ENCODE measurements at regions not wholly inside any gene's neighbourhood (a gene's known extent, or its start where the extent isn't known, plus 50 kb on each side); places are given as distances from the start of the nearest gene placed in this dataset.

DNA sequence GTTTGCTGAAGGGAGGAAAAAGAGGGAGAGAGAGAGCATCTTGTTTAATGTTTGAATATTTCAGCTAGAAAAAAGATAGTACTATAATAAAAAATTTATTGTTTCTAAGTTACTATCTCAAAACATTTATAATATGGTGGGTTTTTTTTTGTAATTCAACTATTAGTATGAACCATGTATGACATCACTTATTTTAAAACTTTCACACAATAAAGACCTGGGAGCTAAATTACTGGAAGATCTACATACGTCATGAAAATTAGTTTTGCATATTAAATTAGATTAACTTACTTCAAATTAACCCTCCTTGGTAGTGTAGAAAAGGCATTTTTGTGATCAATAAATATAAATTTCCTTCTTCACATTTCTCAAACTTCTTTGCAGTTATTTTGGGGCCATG is 432.0 kb upstream of the SLIT2 start:
- Histone ChIP-seq H3K9ac (ENCODE audit: low read depth, low read length, poor library complexity, severe bottlenecking) (no peak overlapping the region), H3K9me3 (ENCODE audit: insufficient read depth, low read depth, low read length) (no peaks in the 10 kb centered on the region), H3K4me2 (ENCODE audit: low read depth, low read length, poor library complexity, severe bottlenecking) (no peak overlapping the region), H4K20me1 (ENCODE audit: insufficient read depth, low read length, poor library complexity, severe bottlenecking) (no peaks in the 10 kb centered on the region), H3F3A (ENCODE audit: low read depth) (no peaks in the 10 kb centered on the region), H3K79me2 (ENCODE audit: insufficient read depth, low read length) (no peaks in the 10 kb centered on the region), H3K4me3 (ENCODE audit: low read length, poor library complexity, severe bottlenecking) (no peak overlapping the region), H3K27me3 (ENCODE audit: insufficient read depth, low read length, poor library complexity, severe bottlenecking) (no peaks in the 10 kb centered on the region), H2AFZ (ENCODE audit: low read length) (no peak overlapping the region), H3K9me2 (replicated peaks; ENCODE audit: low read depth, low read length) (no peaks in the 10 kb centered on the region), H3K4me1 (ENCODE audit: insufficient read depth, low read length, poor library complexity, severe bottlenecking) (no peaks in the 10 kb centered on the region), H3K36me3 (ENCODE audit: insufficient read depth, low read length) (no peaks in the 10 kb centered on the region)
- TF ChIP-seq, protein P1, sequence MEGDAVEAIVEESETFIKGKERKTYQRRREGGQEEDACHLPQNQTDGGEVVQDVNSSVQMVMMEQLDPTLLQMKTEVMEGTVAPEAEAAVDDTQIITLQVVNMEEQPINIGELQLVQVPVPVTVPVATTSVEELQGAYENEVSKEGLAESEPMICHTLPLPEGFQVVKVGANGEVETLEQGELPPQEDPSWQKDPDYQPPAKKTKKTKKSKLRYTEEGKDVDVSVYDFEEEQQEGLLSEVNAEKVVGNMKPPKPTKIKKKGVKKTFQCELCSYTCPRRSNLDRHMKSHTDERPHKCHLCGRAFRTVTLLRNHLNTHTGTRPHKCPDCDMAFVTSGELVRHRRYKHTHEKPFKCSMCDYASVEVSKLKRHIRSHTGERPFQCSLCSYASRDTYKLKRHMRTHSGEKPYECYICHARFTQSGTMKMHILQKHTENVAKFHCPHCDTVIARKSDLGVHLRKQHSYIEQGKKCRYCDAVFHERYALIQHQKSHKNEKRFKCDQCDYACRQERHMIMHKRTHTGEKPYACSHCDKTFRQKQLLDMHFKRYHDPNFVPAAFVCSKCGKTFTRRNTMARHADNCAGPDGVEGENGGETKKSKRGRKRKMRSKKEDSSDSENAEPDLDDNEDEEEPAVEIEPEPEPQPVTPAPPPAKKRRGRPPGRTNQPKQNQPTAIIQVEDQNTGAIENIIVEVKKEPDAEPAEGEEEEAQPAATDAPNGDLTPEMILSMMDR (conservative IDR thresholded peaks at IDR 0.05; ENCODE audit: low read length), result no peak
- TF ChIP-seq EZH2phosphoT487 (IDR thresholded peaks at IDR 0.05; ENCODE audit: borderline replicate concordance), result no peak

DNA sequence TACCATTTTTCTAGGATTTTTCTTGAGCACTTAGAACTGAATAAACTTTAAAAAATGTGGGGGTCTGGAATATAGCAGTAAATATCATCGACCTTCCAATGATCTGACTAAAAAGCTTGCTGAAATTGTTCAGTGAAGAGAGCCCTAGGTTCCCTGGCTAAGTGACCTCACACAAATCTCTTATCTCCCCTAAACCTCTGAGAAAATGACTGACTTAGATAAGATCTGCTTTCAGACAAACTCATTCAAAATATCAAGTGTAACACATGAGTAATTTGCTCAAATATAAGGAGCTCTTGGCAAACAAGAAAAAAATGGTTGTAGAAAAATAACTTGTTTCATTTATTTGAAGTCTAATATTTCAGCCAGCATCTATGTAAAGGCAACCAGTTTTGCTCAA is 441.7 kb upstream of the SLIT2 start:
- Histone ChIP-seq H3K4me1 (ENCODE audit: insufficient read depth, low read length, poor library complexity, severe bottlenecking) (no peaks in the 10 kb centered on the region), H3K9me2 (replicated peaks; ENCODE audit: low read depth, low read length) (no peaks in the 10 kb centered on the region), H3K79me2 (ENCODE audit: insufficient read depth, low read length) (no peaks in the 10 kb centered on the region), H3K4me3 (ENCODE audit: low read length, poor library complexity, severe bottlenecking) (no peak overlapping the region), H3K9ac (ENCODE audit: low read depth, low read length, poor library complexity, severe bottlenecking) (no peak overlapping the region), H3K36me3 (ENCODE audit: insufficient read depth, low read length) (no peaks in the 10 kb centered on the region), H3K9me3 (ENCODE audit: insufficient read depth, low read depth, low read length) (no peaks in the 10 kb centered on the region; the same call in 1 of the 2 replicates), H3F3A (ENCODE audit: low read depth) (no peaks in the 10 kb centered on the region), H4K20me1 (ENCODE audit: insufficient read depth, low read length, poor library complexity, severe bottlenecking) (no peaks in the 10 kb centered on the region), H2AFZ (ENCODE audit: low read length) (no peak overlapping the region), H3K27me3 (ENCODE audit: insufficient read depth, low read length, poor library complexity, severe bottlenecking) (no peaks in the 10 kb centered on the region), H3K4me2 (ENCODE audit: low read depth, low read length, poor library complexity, severe bottlenecking) (no peak overlapping the region)
- no peak for TF ChIP-seq EZH2phosphoT487 (IDR thresholded peaks at IDR 0.05; ENCODE audit: borderline replicate concordance)
- TF ChIP-seq, protein P1 (conservative IDR thresholded peaks at IDR 0.05; ENCODE audit: low read length), result no peak

DNA sequence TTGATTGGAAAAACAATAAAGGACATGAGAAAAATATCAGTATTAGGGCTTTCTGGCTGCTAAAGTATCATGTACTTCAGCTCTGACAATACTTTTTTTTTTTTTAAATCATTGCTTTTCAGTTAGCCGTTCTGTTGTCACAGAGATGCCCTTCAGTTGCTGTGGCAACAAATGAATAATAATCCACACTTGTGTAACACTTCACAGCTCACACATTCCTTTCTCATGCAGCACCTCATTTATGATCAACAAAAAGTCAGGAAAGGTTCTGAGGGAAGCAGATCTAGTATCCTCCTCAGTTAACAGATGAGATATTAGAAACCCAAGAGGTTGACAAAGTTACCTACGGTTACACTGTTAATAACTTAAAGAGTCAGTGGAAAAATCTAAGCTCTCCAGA is 444.2 kb upstream of the SLIT2 start:
- no peak overlapping the region for H3K9ac ChIP-seq (ENCODE audit: low read depth, low read length, poor library complexity, severe bottlenecking)
- no peaks in the 10 kb centered on the region; the same call in 1 of the 2 replicates for H3K9me3 ChIP-seq (ENCODE audit: insufficient read depth, low read depth, low read length)
- no peak overlapping the region for H3K4me3 ChIP-seq (ENCODE audit: low read length, poor library complexity, severe bottlenecking)
- no peak for TF ChIP-seq EZH2phosphoT487 (IDR thresholded peaks at IDR 0.05; ENCODE audit: borderline replicate concordance)
- TF ChIP-seq, protein P1 (conservative IDR thresholded peaks at IDR 0.05; ENCODE audit: low read length), result no peak
- no peak overlapping the region for H3K4me2 ChIP-seq (ENCODE audit: low read depth, low read length, poor library complexity, severe bottlenecking)
- no peaks in the 10 kb centered on the region for H3K79me2 ChIP-seq (ENCODE audit: insufficient read depth, low read length)
- no peaks in the 10 kb centered on the region for H3K9me2 ChIP-seq (replicated peaks; ENCODE audit: low read depth, low read length)
- H4K20me1 ChIP-seq (ENCODE audit: insufficient read depth, low read length, poor library complexity, severe bottlenecking), result no peaks in the 10 kb centered on the region
- H3K27me3 ChIP-seq (ENCODE audit: insufficient read depth, low read length, poor library complexity, severe bottlenecking), result no peaks in the 10 kb centered on the region
- no peak overlapping the region for H2AFZ ChIP-seq (ENCODE audit: low read length)
- no peaks in the 10 kb centered on the region for H3K36me3 ChIP-seq (ENCODE audit: insufficient read depth, low read length)
- no peaks in the 10 kb centered on the region for H3F3A ChIP-seq (ENCODE audit: low read depth)
- H3K4me1 ChIP-seq (ENCODE audit: insufficient read depth, low read length, poor library complexity, severe bottlenecking), result no peaks in the 10 kb centered on the region

All from Loucy (cell line).